MM.1S (cell line): ENCODE measurements at regions not wholly inside any gene's neighbourhood (a gene's known extent, or its start where the extent isn't known, plus 50 kb on each side); places are given as distances from the start of the nearest gene placed in this dataset.

Experiments
- DNase-seq: peaks from one replicate; pipeline ENCODE4 v3.0.0-alpha.2; 2015
- H2AFZ ChIP-seq: fragments of 300-600 bp; sonication (generic); 2 replicates; pipeline ENCODE4 v1.6.0; 2016; ENCODE audit warnings: antibody characterized with exemption, low read length
- H3F3A ChIP-seq: fragments of 300-600 bp; sonication (generic); 2 replicates; pipeline ENCODE4 v1.6.1; 2016; ENCODE audit warnings: mild to moderate bottlenecking, antibody characterized with exemption, low read length, moderate library complexity, mixed read lengths; ENCODE audit not compliant: insufficient read depth
- H3K27ac ChIP-seq: fragments of 300-600 bp; sonication (generic); 2 replicates; pipeline ENCODE4 v1.5.1; 2016; ENCODE audit warnings: mild to moderate bottlenecking, low read length
- H3K27me3 ChIP-seq: fragments of 300-600 bp; sonication (generic); replicated peaks from 2 replicates; pipeline ENCODE4 v1.6.0; 2016; ENCODE audit warnings: low read length; ENCODE audit not compliant: insufficient read depth
- H3K36me3 ChIP-seq: fragments of 300-600 bp; sonication (generic); replicated peaks from 2 replicates; pipeline ENCODE4 v1.6.1; 2016; ENCODE audit warnings: mild to moderate bottlenecking, low read length, mixed read lengths; ENCODE audit not compliant: insufficient read depth
- H3K4me1 ChIP-seq: fragments of 300-600 bp; sonication (generic); 2 replicates; pipeline ENCODE4 v1.6.1; 2016; ENCODE audit warnings: low read length, mixed read lengths
- H3K4me2 ChIP-seq: fragments of 300-600 bp; sonication (generic); 2 replicates; pipeline ENCODE4 v1.6.0; 2016; ENCODE audit warnings: low read depth, low read length
- H3K4me3 ChIP-seq: fragments of 300-600 bp; sonication (generic); 2 replicates; pipeline ENCODE4 v1.5.1; 2016; ENCODE audit warnings: low read length, mixed read lengths
- H3K79me2 ChIP-seq: fragments of 300-600 bp; sonication (generic); 2 replicates; pipeline ENCODE4 v1.6.1; 2016; ENCODE audit warnings: mixed run types, low read length, mixed read lengths
- H3K9ac ChIP-seq: fragments of 300-600 bp; sonication (generic); 2 replicates; pipeline ENCODE4 v1.6.1; 2016; ENCODE audit warnings: low read length, mixed read lengths
- H3K9me2 ChIP-seq: fragments of 300-600 bp; sonication (generic); replicated peaks from 2 replicates; pipeline ENCODE4 v1.6.1; 2016; ENCODE audit warnings: mild to moderate bottlenecking, low read length, mixed read lengths; ENCODE audit not compliant: insufficient read depth
- H3K9me3 ChIP-seq: fragments of 300-600 bp; sonication (generic); replicated peaks from 2 replicates; pipeline ENCODE4 v1.6.1; 2016; ENCODE audit warnings: mild to moderate bottlenecking, low read length, mixed read lengths; ENCODE audit not compliant: insufficient read depth
- H4K20me1 ChIP-seq: fragments of 300-600 bp; sonication (generic); 2 replicates; pipeline ENCODE4 v1.6.1; 2016; ENCODE audit warnings: mild to moderate bottlenecking, low read length, moderate library complexity, mixed read lengths; ENCODE audit not compliant: insufficient read depth
- CTCF ChIP-seq: fragments of 300-600 bp; sonication (generic); IDR thresholded peaks from 2 replicates; pipeline ENCODE4 v1.5.1; 2016; ENCODE audit warnings: antibody characterized with exemption, low read length, mixed read lengths
- EZH2 ChIP-seq: fragments of 300-600 bp; sonication (generic); optimal IDR thresholded peaks from 2 replicates; pipeline ENCODE3; 2017; ENCODE audit warnings: low read depth, mild to moderate bottlenecking, antibody characterized with exemption, low read length, mixed read lengths
- EZH2phosphoT487 ChIP-seq: fragments of 300-600 bp; sonication (generic); IDR thresholded peaks from 2 replicates; pipeline ENCODE4 v1.6.1; 2018; ENCODE audit warnings: antibody characterized with exemption, low read length

DNA sequence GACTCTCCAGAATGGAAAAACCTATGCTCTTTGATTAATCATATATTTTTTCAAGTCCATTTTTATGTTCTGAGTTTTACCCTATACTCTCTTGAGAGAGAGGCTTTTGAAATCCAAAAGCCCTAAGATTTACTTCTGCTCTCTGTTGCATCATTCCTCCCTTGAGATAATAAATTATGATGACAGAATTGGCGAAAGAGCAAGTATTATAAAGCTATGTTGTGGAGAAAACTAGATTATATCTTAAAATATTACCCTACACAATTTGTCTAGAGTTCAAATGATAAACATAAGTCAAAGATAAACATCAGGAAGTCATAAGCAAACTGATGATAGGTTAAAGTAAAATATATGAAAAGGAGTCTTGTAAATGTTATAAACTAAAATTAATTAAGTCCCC, 293.4 kb upstream of the MME start:
- no peaks in the 10 kb centered on the region for H3K9me3 ChIP-seq
- H3K4me1 ChIP-seq: no peaks in the 10 kb centered on the region
- DNase-seq: no peak
- TF ChIP-seq EZH2phosphoT487 (no peak), CTCF (no peak), EZH2 (no peak)
- no peaks in the 10 kb centered on the region for H3F3A ChIP-seq
- H3K27me3 ChIP-seq: no peaks in the 10 kb centered on the region
- no peaks in the 10 kb centered on the region for H3K36me3 ChIP-seq
- H3K9me2 ChIP-seq: no peaks in the 10 kb centered on the region
- H4K20me1 ChIP-seq: no peaks in the 10 kb centered on the region
- no peaks in the 10 kb centered on the region for H3K79me2 ChIP-seq
- no peak overlapping the region for H2AFZ ChIP-seq
- H3K4me2 ChIP-seq: no peak overlapping the region
- H3K27ac ChIP-seq: no peak overlapping the region
- H3K4me3 ChIP-seq: no peak overlapping the region
- no peak overlapping the region for H3K9ac ChIP-seq

DNA sequence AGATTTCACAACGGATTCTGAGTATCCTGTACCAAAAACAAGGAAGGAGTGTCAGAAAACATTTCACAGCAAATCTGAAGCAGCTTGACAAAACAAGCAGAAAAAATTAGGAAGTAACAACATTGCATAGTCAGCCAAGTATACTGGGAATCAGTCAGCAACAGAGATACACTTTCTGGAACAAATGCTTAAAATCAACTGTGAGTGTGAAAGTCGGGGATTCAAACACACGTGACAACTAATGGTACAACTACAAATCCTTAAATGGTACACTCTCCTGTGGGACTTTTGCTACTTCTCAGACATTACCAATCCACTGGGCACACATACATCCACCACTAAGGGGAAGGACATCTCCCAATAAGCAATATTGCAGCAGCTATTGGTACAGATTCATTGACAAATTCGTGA, 296.6 kb upstream of the MME start:
- Histone ChIP-seq H3K27ac (no peak overlapping the region), H3K9ac (no peak overlapping the region), H3K27me3 (no peaks in the 10 kb centered on the region), H2AFZ (no peak overlapping the region), H3K4me1 (no peaks in the 10 kb centered on the region), H3F3A (no peaks in the 10 kb centered on the region), H4K20me1 (no peaks in the 10 kb centered on the region), H3K79me2 (no peaks in the 10 kb centered on the region), H3K4me2 (no peak overlapping the region), H3K4me3 (no peak overlapping the region), H3K36me3 (no peaks in the 10 kb centered on the region), H3K9me2 (no peaks in the 10 kb centered on the region), H3K9me3 (no peaks in the 10 kb centered on the region)
- DNase-seq: no peak
- no peak for TF ChIP-seq CTCF
- no peak for TF ChIP-seq EZH2
- TF ChIP-seq EZH2phosphoT487: no peak

GRCh38 chr3:154783061-154783460, 297.1 kb upstream of the MME start:
- no peak overlapping the region for H3K4me2 ChIP-seq
- no peaks in the 10 kb centered on the region for H3K79me2 ChIP-seq
- no peaks in the 10 kb centered on the region for H3F3A ChIP-seq
- no peaks in the 10 kb centered on the region for H3K4me1 ChIP-seq
- H3K36me3 ChIP-seq: no peaks in the 10 kb centered on the region
- H3K9ac ChIP-seq: no peak overlapping the region
- DNase-seq: no peak
- H3K9me2 ChIP-seq: no peaks in the 10 kb centered on the region
- no peak overlapping the region for H3K4me3 ChIP-seq
- TF ChIP-seq EZH2: no peak
- no peak for TF ChIP-seq EZH2phosphoT487
- TF ChIP-seq CTCF: no peak
- H3K9me3 ChIP-seq: no peaks in the 10 kb centered on the region
- no peak overlapping the region for H2AFZ ChIP-seq
- no peak overlapping the region for H3K27ac ChIP-seq
- H4K20me1 ChIP-seq: no peaks in the 10 kb centered on the region
- no peaks in the 10 kb centered on the region for H3K27me3 ChIP-seq

DNA sequence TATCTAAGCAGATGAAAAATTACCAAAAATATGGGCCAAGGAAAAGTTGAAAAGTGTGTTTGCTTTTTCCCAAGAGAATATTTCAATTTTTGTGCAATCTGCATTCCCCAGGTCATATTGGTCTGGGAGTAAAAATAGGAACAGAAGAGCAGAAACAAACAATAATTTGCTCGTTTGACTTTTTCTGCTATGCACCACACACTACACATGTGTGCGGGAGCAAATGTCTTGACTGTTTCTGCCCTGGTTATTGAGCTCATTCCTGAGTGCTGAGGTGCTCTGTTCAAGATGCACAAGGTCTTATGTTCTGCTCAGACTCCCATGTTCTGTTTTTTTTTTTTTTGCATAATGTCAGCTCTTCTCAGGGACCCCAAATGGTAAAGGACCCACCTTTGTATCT, 298.0 kb upstream of the MME start:
- Histone ChIP-seq H2AFZ (no peak overlapping the region), H3K9ac (no peak overlapping the region), H3K9me3 (no peaks in the 10 kb centered on the region), H3K4me3 (no peak overlapping the region), H3K4me2 (no peak overlapping the region), H3K4me1 (no peaks in the 10 kb centered on the region), H3K27ac (no peak overlapping the region), H3K36me3 (no peaks in the 10 kb centered on the region), H3K27me3 (no peaks in the 10 kb centered on the region), H3K9me2 (no peaks in the 10 kb centered on the region), H3K79me2 (no peaks in the 10 kb centered on the region), H3F3A (no peaks in the 10 kb centered on the region), H4K20me1 (no peaks in the 10 kb centered on the region)
- DNase-seq: no peak
- TF ChIP-seq CTCF: no peak
- no peak for TF ChIP-seq EZH2phosphoT487
- no peak for TF ChIP-seq EZH2
